ENCODE measurements at regions not wholly inside any gene's neighbourhood (a gene's known extent, or its start where the extent isn't known, plus 50 kb on each side); places are given as distances from the start of the nearest gene placed in this dataset.
A peak's percentile ranks its signal among the peaks of the same experiment; 100 is the strongest.
"Not testable (repeated sequence)": the region's sequence is repeated elsewhere in the genome, so short reads cannot be mapped to it uniquely, and the experiment has no call there.

DNA sequence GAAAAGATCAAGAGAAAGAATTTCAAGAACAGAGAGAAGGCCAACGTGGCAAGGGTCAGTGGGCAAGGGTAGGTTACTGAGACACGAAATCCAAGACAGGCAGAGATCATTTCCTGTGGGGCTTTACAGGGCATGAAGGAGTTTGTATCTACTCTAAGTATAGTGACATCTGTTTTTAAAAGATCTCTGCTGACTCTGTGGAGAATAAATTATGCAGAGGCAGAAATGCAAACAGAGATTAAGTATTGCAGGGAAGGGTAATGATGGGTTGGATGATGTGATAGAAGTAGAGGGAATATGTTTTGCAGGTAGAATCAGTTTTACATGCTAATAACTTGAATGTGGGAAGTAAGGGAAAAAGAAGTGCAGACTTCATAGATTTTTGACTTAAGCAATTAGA lies 243.5 kb downstream of the FRK start:
- intact Hi-C loops (cut with DNase I): no loop called here
- DNase-seq (ENCODE audit: low spot score): no peak

DNA sequence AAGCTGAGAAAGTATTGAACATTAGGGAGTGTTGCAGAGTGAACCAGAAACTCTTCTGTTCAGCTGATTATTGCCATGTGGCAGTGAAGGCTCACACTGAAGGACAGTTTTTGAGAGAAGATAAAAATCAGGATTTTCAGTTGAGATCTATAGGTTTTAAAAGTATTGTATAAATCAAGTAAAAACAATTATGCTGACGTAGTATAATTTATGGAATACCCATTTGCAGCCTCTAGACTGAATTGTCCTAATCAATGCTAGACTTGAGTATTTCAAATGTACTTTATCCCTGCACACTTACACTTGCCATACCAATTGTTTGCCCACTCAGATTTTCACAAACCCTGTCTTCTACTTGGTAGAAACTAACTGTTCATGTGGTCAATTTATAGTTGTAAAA lies 245.8 kb downstream of the FRK start:
- no peak for DNase-seq (ENCODE audit: low spot score)
- intact Hi-C loops (cut with DNase I): no loop called here

DNA sequence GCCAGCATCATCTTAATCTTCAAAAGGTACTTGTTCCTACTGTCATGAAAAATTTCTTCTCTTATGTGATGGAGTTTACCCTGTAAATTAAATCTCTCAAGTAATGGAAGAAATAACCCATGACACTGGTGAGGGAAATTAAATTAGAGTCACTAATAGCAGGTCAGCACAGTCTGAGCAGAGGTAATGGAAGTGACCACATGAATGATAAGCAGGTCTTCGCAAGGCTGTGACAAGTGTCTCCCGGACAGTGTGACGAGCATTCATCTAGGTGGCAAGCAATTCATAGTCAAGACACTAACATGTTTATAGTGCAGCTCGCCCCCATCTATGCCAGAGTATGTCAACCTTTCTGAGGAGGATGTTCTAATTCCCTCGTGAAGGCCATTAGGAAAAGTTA lies 249.2 kb downstream of the FRK start:
- intact Hi-C loops (cut with DNase I): no loop called here
- no peak for DNase-seq (ENCODE audit: low spot score)

DNA sequence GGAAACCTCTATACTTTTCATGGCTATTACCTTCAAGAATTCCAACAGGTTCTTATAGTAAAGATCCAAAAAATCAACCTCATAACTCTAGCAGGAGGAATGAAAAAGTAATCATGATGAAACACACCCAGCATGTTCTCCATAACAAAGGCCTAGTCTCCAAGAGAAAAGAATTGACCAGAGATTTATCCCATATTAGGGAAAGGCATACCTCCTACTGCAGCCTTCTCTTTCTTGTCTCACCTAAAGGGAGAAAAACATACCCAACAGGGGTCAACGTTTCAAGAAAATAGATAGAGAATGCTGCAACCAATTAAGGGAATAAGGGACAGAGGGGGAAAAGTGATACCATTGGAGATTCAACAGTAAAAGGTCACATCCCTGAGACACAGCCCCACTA lies 262.5 kb downstream of the FRK start:
- intact Hi-C loops (cut with DNase I): no loop called here

DNA sequence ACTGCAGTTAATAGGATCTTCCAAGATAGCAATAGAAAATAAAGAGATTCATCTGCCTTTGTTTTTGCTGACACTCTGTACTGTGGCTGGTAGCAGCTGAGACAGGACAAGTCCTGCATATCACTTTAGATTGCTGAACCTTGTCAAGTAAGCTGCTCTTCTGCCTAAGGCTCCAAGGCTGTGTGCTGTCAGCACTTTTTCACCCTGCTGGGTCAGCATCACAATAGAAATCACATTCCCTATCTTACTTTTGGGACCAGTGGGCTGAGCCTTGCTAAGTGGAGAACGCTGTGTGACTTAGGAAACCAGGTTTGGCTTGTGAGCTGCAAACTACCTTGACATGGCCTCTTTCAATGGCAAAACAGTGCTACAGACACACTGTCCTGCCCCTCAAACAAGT lies 263.9 kb downstream of the FRK start:
- no peak for DNase-seq (ENCODE audit: low spot score)
- intact Hi-C loops (cut with DNase I): no loop called here

More for the DNA sequence above, 262.5 kb downstream of the FRK start:
- no peak for DNase-seq (ENCODE audit: low spot score)

DNA sequence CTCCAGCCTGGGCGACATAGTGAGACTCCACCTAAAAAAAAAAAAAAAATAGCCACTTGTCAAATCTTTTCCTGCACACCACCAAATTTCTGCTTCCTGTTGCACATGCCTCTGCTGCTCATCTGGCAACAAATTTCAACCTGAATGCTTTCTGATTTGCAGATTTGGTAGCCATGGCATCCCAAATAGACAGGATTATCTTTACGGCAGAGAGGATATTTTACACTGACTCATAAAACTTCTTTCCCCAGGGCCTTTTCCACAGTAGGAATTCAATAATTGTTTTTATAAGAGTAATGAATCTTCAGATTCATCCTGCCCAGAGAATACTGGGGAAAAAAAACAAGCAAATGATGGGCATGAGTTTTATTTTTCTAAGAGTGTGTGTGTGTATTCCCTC lies 264.6 kb downstream of the FRK start:
- DNase-seq (ENCODE audit: low spot score): no peak
- intact Hi-C loops (cut with DNase I): no loop called here

DNA sequence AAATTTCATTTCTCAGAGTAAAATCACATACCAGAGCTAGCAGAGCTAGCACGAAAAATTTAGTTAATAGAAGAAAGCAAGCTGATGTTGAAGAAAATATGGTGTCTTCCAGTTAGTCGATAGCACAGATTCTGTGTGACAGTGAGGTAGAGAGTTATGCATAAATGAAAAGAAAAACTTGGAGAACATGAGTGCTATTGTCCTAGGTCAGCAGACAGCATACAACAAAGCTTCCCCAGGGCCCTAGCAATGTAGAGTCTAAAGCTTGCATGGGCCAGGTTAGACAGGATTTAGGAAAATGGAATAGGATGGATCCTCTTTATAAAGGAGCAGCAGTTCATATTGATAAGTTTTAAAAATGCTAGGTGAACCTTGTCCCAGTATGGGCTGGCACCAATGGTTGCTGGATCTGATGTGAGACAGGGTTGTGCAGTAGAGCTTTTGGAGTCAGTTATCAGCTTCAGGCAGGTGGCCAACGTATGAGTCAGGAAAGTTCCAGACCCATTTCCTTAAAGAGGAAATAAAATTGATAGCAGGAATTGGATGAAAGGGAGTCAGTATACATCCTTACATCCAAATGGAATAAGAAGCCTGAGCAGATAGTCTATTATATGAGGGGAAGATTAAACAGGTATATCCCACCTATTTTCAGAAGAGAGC lies 277.2 kb downstream of the FRK start:
- intact Hi-C loops (cut with DNase I): no loop called here
- peak; percentile 81 for DNase-seq (ENCODE audit: low spot score)

DNA sequence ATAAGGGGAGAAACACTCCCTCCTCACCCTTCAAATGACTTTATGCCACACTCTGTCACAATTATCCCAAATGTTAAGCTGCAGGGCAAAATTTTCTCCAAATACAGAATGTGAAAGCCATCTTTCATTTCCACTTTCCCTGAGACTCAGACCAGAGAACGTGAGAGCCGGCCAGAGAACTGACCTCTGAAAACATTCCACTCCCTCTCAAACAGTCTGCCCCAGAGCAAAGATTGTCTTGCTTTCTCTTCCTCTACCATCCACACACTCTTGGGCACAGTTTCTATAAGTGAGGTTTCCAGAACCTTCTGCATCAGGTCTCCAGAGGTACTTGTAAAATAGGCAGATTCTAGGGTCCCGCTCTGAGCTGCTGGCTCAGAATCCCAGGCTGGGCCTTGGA lies 278.1 kb downstream of the FRK start:
- intact Hi-C loops (cut with DNase I): no loop called here
- no peak for DNase-seq (ENCODE audit: low spot score)

DNA sequence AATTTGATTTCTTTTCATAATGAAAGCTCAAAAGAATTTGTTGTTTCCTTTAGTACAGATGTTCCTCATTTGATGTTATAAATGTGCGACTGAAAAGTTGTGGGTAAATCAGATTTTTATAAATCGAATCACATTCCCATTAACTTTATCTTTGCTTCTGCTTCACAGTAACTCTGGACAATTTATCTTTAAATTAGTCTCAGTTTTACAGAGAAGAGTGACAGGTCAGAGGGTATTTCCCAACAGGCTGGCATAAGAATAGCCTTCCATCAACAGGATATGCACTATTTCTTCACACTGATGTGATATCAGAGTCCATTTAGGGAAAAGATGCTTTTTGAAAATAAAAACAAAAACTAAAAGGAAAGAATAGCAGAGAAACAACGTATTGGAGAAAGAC lies 286.9 kb downstream of the FRK start:
- intact Hi-C loops (cut with DNase I): no loop called here
- no peak for DNase-seq (ENCODE audit: low spot score)

DNA sequence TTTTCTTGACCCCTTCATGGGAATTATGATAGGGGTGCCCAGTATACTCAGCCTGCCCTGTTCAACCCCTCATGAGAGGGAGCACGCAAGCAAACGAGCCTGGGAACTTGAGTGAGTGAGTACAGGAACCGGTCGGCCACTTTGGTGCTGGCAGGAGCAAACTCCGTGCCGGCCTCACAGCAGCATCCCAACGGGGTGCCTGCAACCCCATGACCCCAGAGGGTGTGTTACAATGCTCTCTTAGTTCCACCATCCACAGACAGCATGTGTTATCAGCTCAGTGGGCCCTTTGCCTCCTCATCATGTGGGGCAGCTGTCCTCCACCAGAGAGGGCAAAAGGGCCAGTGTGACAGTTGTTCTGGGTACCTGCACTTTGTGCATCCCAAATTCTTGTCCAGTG lies 289.8 kb downstream of the FRK start:
- no peak for DNase-seq (ENCODE audit: low spot score)
- intact Hi-C loops (cut with DNase I): no loop called here

DNA sequence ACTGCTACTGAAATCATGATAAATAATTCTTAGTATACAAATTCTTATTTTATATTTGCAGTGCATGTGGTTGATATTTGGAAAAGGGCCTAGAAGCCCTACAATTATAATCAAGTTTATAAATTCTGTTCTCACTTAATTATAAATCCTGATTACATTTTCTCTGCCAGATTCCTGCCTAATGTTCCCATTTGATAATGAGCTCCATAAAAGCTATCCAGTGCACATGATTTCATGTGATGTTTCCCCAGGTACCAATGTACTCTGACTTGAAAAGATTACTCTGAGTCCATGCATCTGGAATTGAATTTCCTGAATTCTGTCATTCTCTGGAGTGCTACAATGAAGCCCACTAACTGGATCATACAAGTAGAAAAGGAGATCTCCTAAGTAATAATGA lies 292.2 kb downstream of the FRK start:
- intact Hi-C loops (cut with DNase I): no loop called here

DNA sequence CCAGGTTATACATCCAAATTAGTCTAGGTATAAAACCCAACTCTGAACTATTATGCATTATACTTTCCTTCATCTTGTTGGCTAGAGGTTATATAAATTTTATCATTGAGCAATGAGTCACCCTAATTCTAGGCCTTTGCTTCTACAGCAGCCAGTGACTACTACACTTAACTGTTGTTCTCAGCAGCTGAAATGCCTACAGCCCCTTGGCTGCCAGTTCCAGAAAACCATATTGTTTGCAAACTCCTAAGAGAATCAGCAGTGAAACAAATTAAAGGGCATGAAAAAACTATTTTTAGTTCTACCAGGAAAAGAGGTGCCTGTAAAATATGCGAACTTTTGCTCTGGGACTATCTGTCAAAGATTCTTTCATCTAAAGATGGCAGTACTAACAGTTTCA lies 292.8 kb downstream of the FRK start:
- DNase-seq (ENCODE audit: low spot score): no peak
- intact Hi-C loops (cut with DNase I): no loop called here

More for the DNA sequence above, 292.2 kb downstream of the FRK start:
- no peak for DNase-seq (ENCODE audit: low spot score)

DNA sequence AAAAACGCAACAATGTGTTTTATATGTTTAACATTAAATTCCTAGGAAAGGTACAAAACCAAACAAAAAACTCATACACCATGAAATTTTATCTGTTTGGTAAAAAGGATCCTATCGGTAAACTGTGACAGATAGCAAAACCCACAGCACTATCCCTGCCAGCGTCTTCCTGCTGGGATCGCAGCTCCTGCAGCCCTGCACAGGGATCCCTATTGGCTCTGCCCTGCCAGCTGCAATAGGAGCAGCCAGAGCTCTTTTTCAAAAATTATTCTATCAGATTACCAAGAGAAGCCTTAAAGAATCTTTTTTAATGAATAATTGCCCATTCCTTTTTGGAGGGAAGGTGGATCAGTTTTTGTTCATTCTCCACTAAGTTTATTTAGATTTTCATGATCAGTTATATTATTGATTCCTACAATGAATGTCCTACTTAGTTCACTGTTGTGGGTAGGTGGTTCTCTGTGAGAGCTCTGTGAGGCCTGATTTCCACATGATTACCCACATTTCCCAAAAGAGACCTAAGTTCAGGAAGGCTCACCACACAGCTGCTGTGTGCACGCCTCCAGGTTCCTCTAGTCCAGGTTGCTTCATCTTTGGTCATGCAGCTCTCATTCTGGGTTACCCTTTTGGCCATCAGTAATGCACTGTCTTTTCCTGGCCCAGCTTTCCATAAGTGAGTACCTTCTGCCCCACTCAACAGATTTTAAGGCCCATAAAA lies 293.8 kb downstream of the FRK start:
- intact Hi-C loops (cut with DNase I): no loop called here
- DNase-seq (ENCODE audit: low spot score): no peak

DNA sequence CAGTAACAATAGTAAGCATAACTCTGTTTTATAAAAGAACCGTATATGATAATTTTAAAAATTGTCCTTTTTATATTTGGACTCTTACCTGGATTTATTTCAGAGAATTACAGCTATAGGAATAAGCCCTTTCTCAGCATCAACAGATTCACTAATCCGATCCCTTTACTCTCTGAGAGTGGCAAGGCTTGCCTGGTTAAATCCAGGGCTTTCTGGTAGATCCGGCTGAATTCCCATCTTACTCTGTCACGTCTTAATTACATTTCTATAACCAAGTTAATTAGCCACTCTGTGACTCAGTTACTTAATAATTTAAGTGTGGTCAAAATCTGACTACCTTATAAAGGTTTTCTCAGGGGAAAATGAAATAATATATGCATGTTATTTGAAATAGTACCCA lies 294.7 kb downstream of the FRK start:
- no peak for DNase-seq (ENCODE audit: low spot score)
- intact Hi-C loops (cut with DNase I): no loop called here

DNA sequence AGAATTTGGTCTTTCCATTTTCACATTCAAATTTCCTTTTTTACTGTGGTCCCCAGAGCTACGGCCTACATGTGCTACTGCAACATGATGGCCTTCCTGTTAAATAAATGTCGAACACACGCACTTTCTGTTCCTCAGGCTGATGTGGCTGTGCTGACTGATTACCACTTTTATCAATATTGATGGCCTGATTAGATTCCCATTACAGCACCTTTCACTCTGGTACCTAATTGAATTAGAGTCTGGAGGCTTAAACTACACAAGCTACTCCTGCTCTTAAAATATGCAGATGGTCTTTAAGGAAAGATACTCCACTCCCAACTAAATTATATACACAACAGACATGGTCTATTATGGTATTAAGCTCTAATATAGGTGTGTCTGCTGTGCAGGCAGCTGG lies 301.6 kb downstream of the FRK start:
- no peak for DNase-seq (ENCODE audit: low spot score)
- intact Hi-C loops (cut with DNase I): no loop called here

DNA sequence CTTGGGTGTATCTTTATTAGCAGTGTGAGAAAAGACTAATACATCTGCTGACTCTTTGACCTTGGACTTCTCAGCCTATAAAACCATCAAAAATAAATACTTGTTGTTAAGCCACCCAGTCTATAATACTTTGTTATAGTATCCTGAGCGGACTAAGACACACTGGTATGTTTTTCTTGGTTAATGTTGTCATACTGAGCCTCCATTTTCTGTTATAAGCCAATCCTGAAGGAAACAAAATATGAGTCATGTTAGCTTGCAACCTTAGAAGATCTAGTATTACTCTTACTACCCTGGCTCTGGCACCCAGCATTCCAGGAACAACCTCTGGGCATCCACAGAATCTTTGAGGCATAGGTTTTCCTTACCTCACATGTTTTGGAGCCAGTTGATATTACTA lies 307.2 kb downstream of the FRK start:
- intact Hi-C loops (cut with DNase I): loop anchor here in 1 of 2 donors (5.0 kb wide), 1 partner anchor 129 kb away; no protein-coding TSS in a partner anchor
- DNase-seq (ENCODE audit: low spot score): no peak

DNA sequence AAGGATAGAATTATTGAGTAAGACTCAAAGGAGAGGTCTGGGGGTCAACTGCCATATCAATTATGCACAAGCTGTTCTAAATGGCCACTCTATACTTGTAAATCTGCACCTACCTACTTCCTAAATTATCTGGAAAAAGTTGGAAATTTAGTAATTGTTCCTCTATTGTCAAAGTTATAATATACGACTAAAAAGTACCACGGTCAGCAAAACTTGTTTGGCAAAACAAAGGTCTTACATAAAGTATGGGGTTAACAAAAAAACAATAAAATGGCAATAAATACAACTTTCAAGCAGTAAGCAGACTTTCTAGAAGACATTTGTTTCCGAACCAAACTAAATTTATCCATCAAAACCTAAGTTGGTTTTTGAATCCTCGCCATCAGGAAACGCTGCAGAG lies 309.7 kb downstream of the FRK start:
- intact Hi-C loops (cut with DNase I): loop anchor here in 1 of 2 donors (5.0 kb wide), 1 partner anchor 131 kb away; no protein-coding TSS in a partner anchor
- no peak for DNase-seq (ENCODE audit: low spot score)

DNA sequence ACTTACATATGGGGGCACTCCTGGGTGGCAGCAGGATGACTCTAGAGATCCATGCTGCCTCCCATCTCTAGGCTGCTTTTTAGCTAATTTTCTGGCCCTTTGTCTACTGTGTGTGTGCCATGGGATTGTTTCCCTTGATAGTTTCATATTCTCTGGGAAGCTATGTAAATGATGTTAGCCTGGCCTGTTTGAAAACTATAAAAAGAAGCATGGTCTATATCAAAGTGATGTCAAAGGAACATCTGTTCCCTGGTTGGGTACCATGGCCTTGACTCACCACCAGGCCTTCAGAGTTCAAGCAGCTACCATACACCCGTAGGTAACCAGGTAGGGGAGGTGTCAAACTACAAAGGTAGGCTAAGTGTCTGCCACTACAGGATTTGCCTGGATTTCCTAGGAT lies 310.4 kb downstream of the FRK start:
- no peak for DNase-seq (ENCODE audit: low spot score)
- intact Hi-C loops (cut with DNase I): loop anchor here in 1 of 2 donors (5.0 kb wide), 1 partner anchor 132 kb away; no protein-coding TSS in a partner anchor

DNA sequence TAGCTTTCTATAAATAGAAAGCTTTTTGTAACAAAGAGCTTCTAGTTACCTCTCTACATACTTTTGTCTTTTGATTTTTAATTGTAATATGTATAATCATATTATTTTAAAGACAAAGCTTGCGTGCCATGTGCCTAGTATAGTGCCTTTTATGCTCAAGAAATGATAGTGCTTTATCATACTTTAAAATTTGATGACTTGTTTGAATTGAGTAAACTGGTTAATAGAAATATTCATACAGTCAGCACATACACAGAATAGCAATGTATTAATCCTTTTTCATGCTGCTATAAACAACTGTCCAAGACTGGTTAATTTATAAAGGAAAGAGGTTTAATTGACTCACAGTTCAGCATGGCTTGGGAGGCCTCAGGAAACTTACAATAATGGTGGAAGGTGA lies 313.0 kb downstream of the FRK start:
- intact Hi-C loops (cut with DNase I): no loop called here
- no peak for DNase-seq (ENCODE audit: low spot score)

DNA sequence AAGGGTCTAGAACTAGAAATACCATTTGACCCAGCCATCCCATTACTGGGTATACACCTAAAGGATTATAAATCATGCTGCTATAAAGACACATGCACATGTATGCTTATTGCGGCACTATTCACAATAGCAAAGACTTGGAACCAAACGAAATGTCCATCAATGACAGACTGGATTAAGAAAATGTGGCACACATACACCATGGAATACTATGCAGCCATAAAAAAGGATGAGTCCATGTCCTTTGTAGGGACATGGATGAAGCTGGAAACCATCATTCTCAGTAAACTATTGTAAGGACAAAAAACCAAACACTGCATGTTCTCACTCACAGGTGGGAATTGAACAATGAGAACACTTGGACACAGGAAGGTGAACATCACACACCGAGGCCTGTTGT lies 314.1 kb downstream of the FRK start:
- intact Hi-C loops (cut with DNase I); DNase-seq (ENCODE audit: low spot score): not testable (repeated sequence)

DNA sequence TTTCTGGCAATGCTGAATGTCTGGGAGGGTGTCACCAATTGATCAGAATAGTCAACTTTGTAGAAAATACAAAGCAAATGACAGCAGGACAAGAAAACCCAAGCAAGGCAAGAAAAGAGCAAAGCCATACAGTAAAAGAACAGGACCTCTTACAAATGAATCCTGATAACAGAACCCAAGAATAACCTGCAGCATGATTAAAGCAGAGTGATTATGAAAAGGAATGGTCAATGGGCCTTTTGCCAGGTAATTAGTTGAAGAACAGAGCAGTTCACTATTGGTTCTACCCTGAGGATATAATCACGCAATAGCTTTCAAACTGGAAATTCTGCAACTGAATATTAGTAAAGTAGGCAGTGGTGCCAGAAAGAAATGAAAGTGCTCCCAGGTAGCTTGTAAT lies 319.8 kb downstream of the FRK start:
- intact Hi-C loops (cut with DNase I): no loop called here
- DNase-seq (ENCODE audit: low spot score): no peak

All from posterior vena cava (tissue), 2 donors.